ENCODE measurements at regions not wholly inside any gene's neighbourhood (a gene's known extent, or its start where the extent isn't known, plus 50 kb on each side); places are given as distances from the start of the nearest gene placed in this dataset.

- TF ChIP-seq ZNF148 (tag by site-specific recombination; IDR thresholded peaks at IDR 0.05; ENCODE audit: borderline replicate concordance) (no peak), ZSCAN16 (tag by site-specific recombination; IDR thresholded peaks at IDR 0.05) (no peak)
Measured at GRCh38 chr12:29067430-29067829, 81.6 kb upstream of the FAR2 start (continued).

GRCh38 chr12:29070309-29070708 lies 78.8 kb upstream of the FAR2 start:
- ChIA-PET POLR2A (no interaction called here), CTCF (no interaction called here)
- no peak overlapping the region for H3K4me3 ChIP-seq (ENCODE audit: low read depth, low read length)
- no peaks in the 10 kb centered on the region for H3K36me3 ChIP-seq (ENCODE audit: control insufficient read depth in 2 of 2, insufficient read depth in 1 of 2, low read length in 2 of 2)
- H3K27ac ChIP-seq (ENCODE audit: extremely low read depth, low read depth, low read length): no peak overlapping the region
- TF ChIP-seq ZBTB21 (tag by site-specific recombination; IDR thresholded peaks at IDR 0.05): no peak
- TF ChIP-seq GLIS1 (tag by site-specific recombination; IDR thresholded peaks at IDR 0.05): no peak
- no peak for TF ChIP-seq SETDB1 (IDR thresholded peaks at IDR 0.05; ENCODE audit: insufficient read length, low read length)
- no peaks in the 10 kb centered on the region for H3K4me1 ChIP-seq (ENCODE audit: control insufficient read depth, insufficient read depth, low read length)
- H3K9me3 ChIP-seq (ENCODE audit: control insufficient read depth, insufficient read depth, low read depth, low read length): no peaks in the 10 kb centered on the region

GRCh38 chr12:29071099-29071498 lies 78.0 kb upstream of the FAR2 start:
- ChIA-PET POLR2A (no interaction called here), CTCF (interaction anchor here (3.2 kb wide), 1 partner anchor 245 kb away, joined by 36 read pairs; no protein-coding TSS in a partner anchor)
- TF ChIP-seq REST (tag by site-specific recombination; IDR thresholded peaks at IDR 0.05): no peak
- no peak for TF ChIP-seq ZNF302 (tag by site-specific recombination; IDR thresholded peaks at IDR 0.05; ENCODE audit: low read depth)
- TF ChIP-seq ZNF274 (IDR thresholded peaks at IDR 0.05; ENCODE audit: low read length): no peak
- TF ChIP-seq ZNF274 (tag by site-specific recombination; IDR thresholded peaks at IDR 0.05; ENCODE audit: borderline replicate concordance): no peak
- no peak for TF ChIP-seq ZFP37 (tag by site-specific recombination; IDR thresholded peaks at IDR 0.05)
- no peak for TF ChIP-seq PRDM6 (tag by site-specific recombination; IDR thresholded peaks at IDR 0.05)
- TF ChIP-seq ZNF488 (tag by site-specific recombination; IDR thresholded peaks at IDR 0.05): no peak
- no peak for TF ChIP-seq ZFHX2 (tag by site-specific recombination; conservative IDR thresholded peaks at IDR 0.05)
- TF ChIP-seq ZNF777 (tag by site-specific recombination; IDR thresholded peaks at IDR 0.05; ENCODE audit: borderline replicate concordance): no peak
- TF ChIP-seq ZNF398 (tag by site-specific recombination; IDR thresholded peaks at IDR 0.05): no peak
- TF ChIP-seq ZNF133 (tag by site-specific recombination; IDR thresholded peaks at IDR 0.05): no peak
- no peak for TF ChIP-seq KLF17 (tag by site-specific recombination; IDR thresholded peaks at IDR 0.05)
- no peak overlapping the region for H3K27ac ChIP-seq (ENCODE audit: extremely low read depth, low read depth, low read length)
- H3K36me3 ChIP-seq (ENCODE audit: control insufficient read depth in 2 of 2, insufficient read depth in 1 of 2, low read length in 2 of 2): no peaks in the 10 kb centered on the region
- H3K4me1 ChIP-seq (ENCODE audit: control insufficient read depth, insufficient read depth, low read length): no peaks in the 10 kb centered on the region
- H3K9me3 ChIP-seq (ENCODE audit: control insufficient read depth, insufficient read depth, low read depth, low read length): no peaks in the 10 kb centered on the region
- no peak overlapping the region for H3K4me3 ChIP-seq (ENCODE audit: low read depth, low read length)

All from HEK293 (cell line).